HG03432 (cell line): ENCODE measurements at regions not wholly inside any gene's neighbourhood (a gene's known extent, or its start where the extent isn't known, plus 50 kb on each side); places are given as distances from the start of the nearest gene placed in this dataset.

Experiments used
- ATAC-seq: cut with Tn5 transposase; IDR thresholded peaks from one replicate; pipeline ENCODE4 v1.9.1; 2021; ENCODE audit warnings: mild to moderate bottlenecking, moderate library complexity; ENCODE audit not compliant: unreplicated experiment

GRCh38 chr13:78719367-78719766 lies 60.4 kb upstream of the OBI1 start:
- no peak for ATAC-seq

DNA sequence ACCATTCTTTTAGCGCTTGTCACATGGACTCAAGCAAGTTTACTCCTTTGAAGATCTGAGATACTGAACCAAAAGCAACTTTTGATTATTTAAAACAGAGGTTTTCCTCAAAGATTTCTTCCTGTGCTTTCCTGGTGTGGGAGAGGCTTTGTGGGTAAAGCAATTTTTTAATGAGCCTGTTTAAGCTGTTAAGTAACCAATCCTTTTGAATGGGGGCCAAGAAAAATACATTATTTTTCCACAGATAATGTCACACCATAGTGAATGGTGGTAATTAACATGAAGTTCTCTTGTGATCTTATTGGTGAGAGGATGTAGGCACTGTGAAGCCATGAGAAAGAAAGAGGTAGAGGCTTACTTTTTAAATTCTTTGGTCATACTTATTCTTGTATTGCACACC lies 55.8 kb upstream of the OBI1 start:
- ATAC-seq: no peak

GRCh38 chr13:78712831-78713230 lies 53.9 kb upstream of the OBI1 start:
- no peak for ATAC-seq

DNA sequence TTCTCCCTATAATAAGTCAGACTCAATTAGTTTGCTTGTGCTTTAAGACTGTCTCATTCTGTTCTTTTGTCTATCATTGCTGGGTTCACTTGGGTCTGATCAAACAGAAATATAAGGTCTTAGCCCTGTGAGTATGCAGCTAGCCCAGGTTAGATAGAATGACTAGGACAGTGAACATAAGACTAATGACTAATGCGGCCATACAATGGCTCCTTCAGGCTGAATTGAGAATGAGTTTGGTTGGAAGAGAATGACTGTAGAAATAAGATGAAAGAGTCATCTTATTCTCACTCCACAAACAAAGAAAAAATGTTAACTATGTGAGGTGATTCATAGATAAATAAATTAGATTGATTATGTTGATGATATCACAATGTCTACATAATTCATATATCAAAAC lies 50.1 kb upstream of the OBI1 start:
- ATAC-seq: no peak
